ENCODE measurements at regions not wholly inside any gene's neighbourhood (a gene's known extent, or its start where the extent isn't known, plus 50 kb on each side); places are given as distances from the start of the nearest gene placed in this dataset.

DNA sequence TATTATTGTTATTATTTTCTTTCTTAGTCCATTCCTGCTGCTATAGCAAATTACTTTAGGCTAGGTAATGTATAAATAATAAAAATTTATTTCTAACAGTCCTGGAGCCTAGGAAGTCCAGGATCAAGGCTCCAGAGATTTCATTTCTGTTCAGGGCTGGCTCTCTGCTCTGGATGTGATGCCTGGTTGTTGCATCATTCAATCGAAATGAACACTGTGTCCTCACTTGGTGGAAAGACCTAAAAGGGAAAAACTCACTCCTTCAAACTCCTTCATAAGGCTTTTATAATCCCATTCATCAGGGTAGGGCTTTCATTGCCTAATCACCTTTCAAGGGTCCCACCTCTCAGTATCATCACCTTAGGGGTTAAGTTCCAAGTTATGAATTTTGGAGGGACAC lies 395.0 kb downstream of the EFNB2 start:
- H3K9me3 ChIP-seq, result no peaks in the 10 kb centered on the region
- no peak overlapping the region for H3K4me3 ChIP-seq (ENCODE audit: control insufficient read depth in 1 of 2, extremely low read depth in 1 of 2, low read length in 1 of 2)
- no peaks in the 10 kb centered on the region for H3K27me3 ChIP-seq (replicated peaks in 1 of 2; ENCODE audit: control insufficient read depth in 2 of 2, extremely low read depth in 1 of 2, insufficient read depth in 2 of 2, low read length in 1 of 2)
- ChIA-PET CTCF (no interaction called here), POLR2A (no interaction called here)
- no peaks in the 10 kb centered on the region for H3K36me3 ChIP-seq (ENCODE audit: control insufficient read depth in 2 of 2, extremely low read depth in 1 of 2, insufficient read depth in 1 of 2, low read length in 1 of 2)
- H3K36me3 Mint-ChIP-seq, result no peaks in the 10 kb centered on the region
- ATAC-seq (replicated peaks in 1 of 4), result no peak
- no peaks in the 10 kb centered on the region for H3K4me1 Mint-ChIP-seq
- H3K27me3 Mint-ChIP-seq, result peaks cover 0 to under 1% of the 10 kb centered on the region in 2 donors
- peaks cover 0 to 1% (median 0%) of the 10 kb centered on the region in 3 donors for H3K9me3 Mint-ChIP-seq
- H3K27ac ChIP-seq (ENCODE audit: low read length), result no peak overlapping the region
- no peaks in the 10 kb centered on the region for H3K4me1 ChIP-seq (ENCODE audit: control insufficient read depth in 1 of 2, extremely low read depth in 1 of 2, insufficient read depth in 2 of 2, low read length in 2 of 2)
- no peak overlapping the region for H3K27ac Mint-ChIP-seq
- no peak for DNase-seq
- no CpG with 5 or more reads among the region's 1 CpG for WGBS (ENCODE audit: insufficient coverage)
- no peak overlapping the region for H3K4me3 Mint-ChIP-seq

DNA sequence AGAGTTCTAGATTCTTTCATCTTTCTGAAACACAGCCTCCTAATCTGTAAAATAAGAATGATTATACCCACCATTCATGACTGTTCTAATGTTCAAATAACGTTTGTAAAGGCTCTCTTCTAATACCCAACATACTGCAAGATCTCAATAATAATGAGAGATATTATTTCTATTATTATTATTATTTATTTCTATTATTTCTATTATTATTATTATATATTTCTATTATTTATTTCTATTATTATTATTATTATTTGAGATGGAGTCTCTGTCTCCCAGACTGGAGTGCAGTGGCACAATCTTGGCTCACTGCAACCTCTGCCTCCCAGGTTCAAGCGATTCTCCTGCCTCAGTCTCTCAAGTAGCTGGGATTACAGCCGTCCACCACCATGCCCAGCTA lies 395.5 kb downstream of the EFNB2 start:
- ChIA-PET POLR2A (no interaction called here), CTCF (no interaction called here)
- no peaks in the 10 kb centered on the region for H3K4me1 ChIP-seq (ENCODE audit: control insufficient read depth in 1 of 2, extremely low read depth in 1 of 2, insufficient read depth in 2 of 2, low read length in 2 of 2)
- no peak overlapping the region for H3K4me3 ChIP-seq (ENCODE audit: control insufficient read depth in 1 of 2, extremely low read depth in 1 of 2, low read length in 1 of 2)
- H3K27me3 ChIP-seq (replicated peaks in 1 of 2; ENCODE audit: control insufficient read depth in 2 of 2, extremely low read depth in 1 of 2, insufficient read depth in 2 of 2, low read length in 1 of 2), result no peaks in the 10 kb centered on the region
- no peaks in the 10 kb centered on the region for H3K36me3 ChIP-seq (ENCODE audit: control insufficient read depth in 2 of 2, extremely low read depth in 1 of 2, insufficient read depth in 1 of 2, low read length in 1 of 2)
- 80% methylated on average over 1 of the region's 3 CpGs for WGBS (ENCODE audit: insufficient coverage)
- ATAC-seq (replicated peaks in 1 of 4) (no peak), DNase-seq (no peak)
- no peak overlapping the region for H3K27ac ChIP-seq (ENCODE audit: low read length)
- no peaks in the 10 kb centered on the region for H3K9me3 ChIP-seq
- Mint-ChIP-seq H3K27ac (no peak overlapping the region), H3K4me3 (no peak overlapping the region), H3K27me3 (no peaks in the 10 kb centered on the region), H3K36me3 (no peaks in the 10 kb centered on the region), H3K9me3 (no peaks in the 10 kb centered on the region), H3K4me1 (no peaks in the 10 kb centered on the region)

DNA sequence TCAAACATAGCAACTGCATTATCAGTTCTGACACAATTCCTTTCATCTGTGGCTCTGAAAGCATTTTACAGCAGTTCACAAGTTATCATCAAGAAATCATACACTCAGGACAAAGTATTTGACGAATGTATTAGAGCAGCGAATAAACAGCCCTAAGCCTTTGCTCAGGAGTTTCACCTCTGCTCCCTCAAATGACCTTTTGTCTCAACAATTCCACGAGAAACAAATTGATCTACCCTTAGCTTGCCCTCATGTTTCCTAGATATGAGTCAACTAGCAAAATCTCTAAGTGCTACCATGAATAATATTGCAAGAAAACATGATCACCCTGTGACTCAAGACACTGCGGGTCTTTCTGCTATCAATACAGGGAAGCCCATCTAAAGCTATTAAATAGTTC lies 396.1 kb downstream of the EFNB2 start:
- 52% methylated on average over 3 of the region's 4 CpGs for WGBS (ENCODE audit: insufficient coverage)
- H3K27me3 Mint-ChIP-seq, result no peaks in the 10 kb centered on the region
- H3K36me3 Mint-ChIP-seq, result no peaks in the 10 kb centered on the region
- ChIA-PET CTCF (no interaction called here), POLR2A (no interaction called here)
- H3K4me3 Mint-ChIP-seq, result no peak overlapping the region
- no peaks in the 10 kb centered on the region for H3K4me1 Mint-ChIP-seq
- no peaks in the 10 kb centered on the region for H3K9me3 Mint-ChIP-seq
- ATAC-seq (replicated peaks in 1 of 4) (no peak), DNase-seq (no peak)
- Histone ChIP-seq H3K4me3 (ENCODE audit: control insufficient read depth in 1 of 2, extremely low read depth in 1 of 2, low read length in 1 of 2) (no peak overlapping the region), H3K27me3 (replicated peaks in 1 of 2; ENCODE audit: control insufficient read depth in 2 of 2, extremely low read depth in 1 of 2, insufficient read depth in 2 of 2, low read length in 1 of 2) (no peaks in the 10 kb centered on the region), H3K4me1 (ENCODE audit: control insufficient read depth in 1 of 2, extremely low read depth in 1 of 2, insufficient read depth in 2 of 2, low read length in 2 of 2) (no peaks in the 10 kb centered on the region), H3K36me3 (ENCODE audit: control insufficient read depth in 2 of 2, extremely low read depth in 1 of 2, insufficient read depth in 1 of 2, low read length in 1 of 2) (no peaks in the 10 kb centered on the region), H3K27ac (ENCODE audit: low read length) (no peak overlapping the region), H3K9me3 (no peaks in the 10 kb centered on the region)
- no peak overlapping the region for H3K27ac Mint-ChIP-seq

DNA sequence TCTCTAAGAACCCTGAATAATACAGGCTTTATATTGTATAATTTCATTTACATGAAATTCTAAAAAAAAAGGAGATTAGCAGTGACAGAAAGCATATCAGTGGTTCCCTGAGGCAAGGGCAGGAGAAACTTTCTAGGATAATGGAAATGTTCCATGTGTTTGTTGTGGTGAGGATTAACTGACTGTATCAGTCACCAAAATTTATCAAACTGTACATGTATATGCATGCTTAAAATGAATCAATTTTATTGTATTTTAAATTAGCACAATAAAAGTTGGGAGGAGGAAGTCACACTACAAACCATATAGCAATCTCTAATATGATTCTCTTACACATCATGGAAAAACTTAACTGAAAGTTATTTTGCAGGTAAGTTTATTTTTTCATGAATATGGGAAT lies 396.8 kb downstream of the EFNB2 start:
- H3K4me1 Mint-ChIP-seq, result no peaks in the 10 kb centered on the region
- Histone ChIP-seq H3K4me3 (ENCODE audit: control insufficient read depth in 1 of 2, extremely low read depth in 1 of 2, low read length in 1 of 2) (no peak overlapping the region), H3K9me3 (no peaks in the 10 kb centered on the region), H3K27ac (ENCODE audit: low read length) (no peak overlapping the region), H3K27me3 (replicated peaks in 1 of 2; ENCODE audit: control insufficient read depth in 2 of 2, extremely low read depth in 1 of 2, insufficient read depth in 2 of 2, low read length in 1 of 2) (no peaks in the 10 kb centered on the region), H3K36me3 (ENCODE audit: control insufficient read depth in 2 of 2, extremely low read depth in 1 of 2, insufficient read depth in 1 of 2, low read length in 1 of 2) (no peaks in the 10 kb centered on the region), H3K4me1 (ENCODE audit: control insufficient read depth in 1 of 2, extremely low read depth in 1 of 2, insufficient read depth in 2 of 2, low read length in 2 of 2) (no peaks in the 10 kb centered on the region)
- no peaks in the 10 kb centered on the region for H3K27me3 Mint-ChIP-seq
- ChIA-PET POLR2A (no interaction called here), CTCF (no interaction called here)
- no peak for DNase-seq
- ATAC-seq (replicated peaks in 1 of 4), result no peak
- H3K4me3 Mint-ChIP-seq, result no peak overlapping the region
- H3K9me3 Mint-ChIP-seq, result no peaks in the 10 kb centered on the region
- H3K27ac Mint-ChIP-seq, result no peak overlapping the region
- H3K36me3 Mint-ChIP-seq, result no peaks in the 10 kb centered on the region

DNA sequence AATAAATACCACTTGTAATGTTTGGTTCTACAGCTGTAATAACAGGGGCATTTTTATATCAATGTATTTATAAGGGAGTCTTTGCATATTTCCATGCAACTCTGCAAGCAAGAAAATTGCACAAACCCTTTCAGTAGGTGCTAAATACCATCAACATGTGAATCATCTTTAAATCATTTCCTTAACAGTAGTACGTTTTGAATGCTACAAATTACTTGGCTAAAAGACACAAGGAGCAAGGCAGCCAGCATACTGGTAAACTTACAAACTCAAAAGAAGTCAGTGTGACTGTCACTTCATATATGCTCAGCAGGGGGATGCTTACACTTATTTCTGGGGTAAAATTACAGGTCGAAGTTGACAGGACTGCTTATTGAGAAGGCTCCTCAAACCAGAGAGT lies 402.4 kb downstream of the EFNB2 start:
- no peak for ATAC-seq (replicated peaks in 1 of 4)
- Histone ChIP-seq H3K4me1 (ENCODE audit: control insufficient read depth in 1 of 2, extremely low read depth in 1 of 2, insufficient read depth in 2 of 2, low read length in 2 of 2) (no peaks in the 10 kb centered on the region), H3K27me3 (replicated peaks in 1 of 2; ENCODE audit: control insufficient read depth in 2 of 2, extremely low read depth in 1 of 2, insufficient read depth in 2 of 2, low read length in 1 of 2) (no peaks in the 10 kb centered on the region), H3K27ac (ENCODE audit: low read length) (no peak overlapping the region), H3K4me3 (ENCODE audit: control insufficient read depth in 1 of 2, extremely low read depth in 1 of 2, low read length in 1 of 2) (no peak overlapping the region), H3K36me3 (ENCODE audit: control insufficient read depth in 2 of 2, extremely low read depth in 1 of 2, insufficient read depth in 1 of 2, low read length in 1 of 2) (no peaks in the 10 kb centered on the region), H3K9me3 (no peaks in the 10 kb centered on the region)
- Mint-ChIP-seq H3K27ac (no peak overlapping the region), H3K4me3 (no peak overlapping the region), H3K27me3 (no peaks in the 10 kb centered on the region), H3K9me3 (peaks cover 0 to 9% (median 0%) of the 10 kb centered on the region in 3 donors), H3K4me1 (no peaks in the 10 kb centered on the region), H3K36me3 (no peaks in the 10 kb centered on the region)
- ChIA-PET CTCF (no interaction called here), POLR2A (no interaction called here)
- WGBS (ENCODE audit: insufficient coverage), result 60% methylated on average over 1 of the region's 2 CpGs
- DNase-seq, result no peak

DNA sequence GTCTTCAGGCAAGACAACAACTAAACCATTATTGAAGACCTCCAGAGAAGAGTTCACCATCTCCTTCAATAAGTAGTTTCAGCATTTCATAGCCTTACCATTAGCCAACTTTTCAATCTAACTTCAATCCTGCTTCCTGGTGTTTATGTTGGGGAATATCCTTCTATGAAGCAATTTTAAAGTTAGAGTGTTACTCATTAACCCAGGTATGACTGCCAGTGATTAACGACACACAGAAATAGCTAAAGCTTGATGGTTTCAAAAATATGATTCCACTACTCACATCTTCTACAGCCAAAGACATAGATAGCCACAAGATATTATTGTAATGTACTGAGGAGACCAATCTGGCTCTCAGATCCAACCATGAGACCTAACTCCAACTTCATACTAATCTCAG lies 403.2 kb downstream of the EFNB2 start:
- Histone ChIP-seq H3K4me3 (ENCODE audit: control insufficient read depth in 1 of 2, extremely low read depth in 1 of 2, low read length in 1 of 2) (no peak overlapping the region), H3K4me1 (ENCODE audit: control insufficient read depth in 1 of 2, extremely low read depth in 1 of 2, insufficient read depth in 2 of 2, low read length in 2 of 2) (no peaks in the 10 kb centered on the region), H3K27ac (ENCODE audit: low read length) (no peak overlapping the region), H3K9me3 (no peaks in the 10 kb centered on the region), H3K27me3 (replicated peaks in 1 of 2; ENCODE audit: control insufficient read depth in 2 of 2, extremely low read depth in 1 of 2, insufficient read depth in 2 of 2, low read length in 1 of 2) (no peaks in the 10 kb centered on the region), H3K36me3 (ENCODE audit: control insufficient read depth in 2 of 2, extremely low read depth in 1 of 2, insufficient read depth in 1 of 2, low read length in 1 of 2) (no peaks in the 10 kb centered on the region)
- POLR2A ChIA-PET, result no interaction called here
- H3K27me3 Mint-ChIP-seq, result no peaks in the 10 kb centered on the region
- H3K9me3 Mint-ChIP-seq, result peaks cover 0 to 9% (median 5%) of the 10 kb centered on the region in 3 donors
- H3K4me3 Mint-ChIP-seq, result no peak overlapping the region
- no CpG with 5 or more reads among the region's 1 CpG for WGBS (ENCODE audit: insufficient coverage)
- DNase-seq (no peak), ATAC-seq (replicated peaks in 1 of 4) (no peak)
- CTCF ChIA-PET, result no interaction called here
- H3K4me1 Mint-ChIP-seq, result no peaks in the 10 kb centered on the region
- H3K27ac Mint-ChIP-seq, result no peak overlapping the region
- H3K36me3 Mint-ChIP-seq, result no peaks in the 10 kb centered on the region

DNA sequence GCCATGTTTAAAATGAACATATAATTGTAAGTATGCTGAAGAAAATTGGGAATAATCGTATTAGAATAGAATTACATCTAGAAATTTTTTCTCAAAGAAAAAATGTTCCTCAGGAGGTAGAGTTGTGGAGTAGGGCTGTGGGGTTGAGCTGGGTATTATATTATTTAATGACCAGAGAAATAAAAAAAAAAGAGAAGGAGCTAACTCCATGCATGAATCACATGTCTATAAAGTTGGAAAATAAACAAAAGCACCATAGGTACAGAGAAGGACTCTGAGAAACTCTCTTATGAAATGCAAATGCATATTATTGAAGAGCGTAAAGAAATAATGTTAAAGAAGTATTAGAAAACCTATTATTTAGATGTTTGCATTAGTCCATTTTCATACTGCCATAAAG lies 405.5 kb downstream of the EFNB2 start:
- H3K4me3 Mint-ChIP-seq, result no peak overlapping the region
- H3K36me3 Mint-ChIP-seq, result no peaks in the 10 kb centered on the region
- CTCF ChIA-PET, result no interaction called here
- H3K27ac ChIP-seq (ENCODE audit: low read length), result no peak overlapping the region
- no peak overlapping the region for H3K4me3 ChIP-seq (ENCODE audit: control insufficient read depth in 1 of 2, extremely low read depth in 1 of 2, low read length in 1 of 2)
- H3K4me1 Mint-ChIP-seq, result no peaks in the 10 kb centered on the region
- no peaks in the 10 kb centered on the region for H3K27me3 ChIP-seq (replicated peaks in 1 of 2; ENCODE audit: control insufficient read depth in 2 of 2, extremely low read depth in 1 of 2, insufficient read depth in 2 of 2, low read length in 1 of 2)
- peaks cover 0 to 9% (median 5%) of the 10 kb centered on the region in 3 donors for H3K9me3 Mint-ChIP-seq
- POLR2A ChIA-PET, result no interaction called here
- DNase-seq (no peak), ATAC-seq (replicated peaks in 1 of 4) (no peak)
- H3K4me1 ChIP-seq (ENCODE audit: control insufficient read depth in 1 of 2, extremely low read depth in 1 of 2, insufficient read depth in 2 of 2, low read length in 2 of 2), result no peaks in the 10 kb centered on the region
- no peak overlapping the region for H3K27ac Mint-ChIP-seq
- no peaks in the 10 kb centered on the region for H3K36me3 ChIP-seq (ENCODE audit: control insufficient read depth in 2 of 2, extremely low read depth in 1 of 2, insufficient read depth in 1 of 2, low read length in 1 of 2)
- H3K27me3 Mint-ChIP-seq, result no peaks in the 10 kb centered on the region
- H3K9me3 ChIP-seq, result no peaks in the 10 kb centered on the region
- WGBS (ENCODE audit: insufficient coverage), result no CpG with 5 or more reads among the region's 2 CpGs
